ENCODE measurements at regions not wholly inside any gene's neighbourhood (a gene's known extent, or its start where the extent isn't known, plus 50 kb on each side); places are given as distances from the start of the nearest gene placed in this dataset.

GRCh38 chr2:66984864-66985263, 412.3 kb upstream of the ETAA1 start:
- TF ChIP-seq CTCF (IDR thresholded peaks at IDR 0.05) = no peak
- ATAC-seq (ENCODE audit: low FRiP score) (no peak), DNase-seq (ENCODE audit: low spot score) (no peak)

GRCh38 chr2:66985906-66986305, 411.2 kb upstream of the ETAA1 start:
- ATAC-seq (ENCODE audit: low FRiP score) (no peak), DNase-seq (ENCODE audit: low spot score) (no peak)
- no peak for TF ChIP-seq CTCF (IDR thresholded peaks at IDR 0.05)

- no peak for ATAC-seq (ENCODE audit: low FRiP score)
- DNase-seq (ENCODE audit: low spot score) = no peak
- no peak for TF ChIP-seq CTCF (IDR thresholded peaks at IDR 0.05)
These were observed 409.4 kb upstream of the ETAA1 start for GRCh38 chr2:66987733-66988132.

- no peak for TF ChIP-seq CTCF (IDR thresholded peaks at IDR 0.05)
- DNase-seq (ENCODE audit: low spot score) = no peak
- ATAC-seq (ENCODE audit: low FRiP score) = no peak
These were observed 402.5 kb upstream of the ETAA1 start for GRCh38 chr2:66994654-66995053.

GRCh38 chr2:66995636-66996035, 401.5 kb upstream of the ETAA1 start:
- DNase-seq (ENCODE audit: low spot score) (no peak), ATAC-seq (ENCODE audit: low FRiP score) (no peak)
- TF ChIP-seq CTCF (IDR thresholded peaks at IDR 0.05) = no peak

GRCh38 chr2:67002618-67003371, 394.3 kb upstream of the ETAA1 start:
- no peak for TF ChIP-seq CTCF (IDR thresholded peaks at IDR 0.05)
- ATAC-seq (ENCODE audit: low FRiP score) (no peak), DNase-seq (ENCODE audit: low spot score) (no peak)

- no peak for TF ChIP-seq CTCF (IDR thresholded peaks at IDR 0.05)
- ATAC-seq (ENCODE audit: low FRiP score) = no peak
- DNase-seq (ENCODE audit: low spot score) = no peak
These were observed 390.7 kb upstream of the ETAA1 start for GRCh38 chr2:67006373-67006960.
